T-helper 1 cell treated with Interleukin-12 subunit alpha and Interleukin-12 subunit beta and Interleukin-4 antibody, amounts not matched to agents 30 μg/mL and 1 μg/mL, for 36 hours (primary cell): ENCODE measurements at regions not wholly inside any gene's neighbourhood (a gene's known extent, or its start where the extent isn't known, plus 50 kb on each side); places are given as distances from the start of the nearest gene placed in this dataset.

ENCODE experiments used
- H3K27ac Mint-ChIP-seq: one replicate; pipeline ENCODE4 v1.8.0; 2021; ENCODE audit warnings: mild to moderate bottlenecking, mixed read lengths
- H3K27me3 Mint-ChIP-seq: one replicate; pipeline ENCODE4 v1.8.0; 2021; ENCODE audit warnings: low read depth, mixed read lengths
- H3K36me3 Mint-ChIP-seq: one replicate; pipeline ENCODE4 v1.8.0; 2021; ENCODE audit warnings: low read depth, mixed read lengths
- H3K4me1 Mint-ChIP-seq: one replicate; pipeline ENCODE4 v1.8.0; 2021; ENCODE audit warnings: low read depth, mixed read lengths
- H3K4me3 Mint-ChIP-seq: one replicate; pipeline ENCODE4 v1.8.0; 2021; ENCODE audit warnings: mild to moderate bottlenecking, moderate library complexity, mixed read lengths
- H3K9me3 Mint-ChIP-seq: one replicate; pipeline ENCODE4 v1.8.0; 2021; ENCODE audit warnings: mixed read lengths

- H3K27me3 Mint-ChIP-seq: no peaks in the 10 kb centered on the region
- peaks cover 34% of the 10 kb centered on the region for H3K4me1 Mint-ChIP-seq
- peaks cover 11% of the 10 kb centered on the region for H3K9me3 Mint-ChIP-seq
- H3K4me3 Mint-ChIP-seq: peak overlapping the region; percentile 36
- peak overlapping the region; percentile 67 for H3K27ac Mint-ChIP-seq
- no peaks in the 10 kb centered on the region for H3K36me3 Mint-ChIP-seq
Measured at GRCh38 chr9:129235041-129235930, 57.2 kb upstream of the IER5L start.

DNA sequence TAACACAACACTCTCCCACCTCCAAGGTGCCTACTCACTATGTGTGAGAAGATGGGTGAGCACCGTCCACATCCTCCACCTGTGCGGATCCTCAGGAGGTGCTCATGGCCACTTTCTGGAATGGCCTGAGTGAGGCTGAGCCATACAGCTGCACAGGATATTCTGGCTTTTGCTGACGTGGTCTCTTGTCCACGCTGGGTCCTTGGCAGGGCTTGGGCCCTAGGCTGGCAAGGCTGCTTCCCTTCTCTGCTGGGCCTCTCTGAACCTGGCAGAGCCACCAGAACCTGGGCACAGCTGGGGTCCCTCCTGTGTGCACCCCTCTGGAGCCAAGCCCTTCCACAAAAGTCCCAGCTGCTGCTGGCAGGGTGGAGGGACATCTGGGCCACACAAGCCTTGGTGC lies 56.4 kb upstream of the IER5L start:
- Mint-ChIP-seq H3K36me3 (no peaks in the 10 kb centered on the region), H3K27me3 (no peaks in the 10 kb centered on the region), H3K27ac (no peak overlapping the region), H3K4me1 (peaks cover 34% of the 10 kb centered on the region), H3K9me3 (peaks cover 11% of the 10 kb centered on the region), H3K4me3 (no peak overlapping the region)

DNA sequence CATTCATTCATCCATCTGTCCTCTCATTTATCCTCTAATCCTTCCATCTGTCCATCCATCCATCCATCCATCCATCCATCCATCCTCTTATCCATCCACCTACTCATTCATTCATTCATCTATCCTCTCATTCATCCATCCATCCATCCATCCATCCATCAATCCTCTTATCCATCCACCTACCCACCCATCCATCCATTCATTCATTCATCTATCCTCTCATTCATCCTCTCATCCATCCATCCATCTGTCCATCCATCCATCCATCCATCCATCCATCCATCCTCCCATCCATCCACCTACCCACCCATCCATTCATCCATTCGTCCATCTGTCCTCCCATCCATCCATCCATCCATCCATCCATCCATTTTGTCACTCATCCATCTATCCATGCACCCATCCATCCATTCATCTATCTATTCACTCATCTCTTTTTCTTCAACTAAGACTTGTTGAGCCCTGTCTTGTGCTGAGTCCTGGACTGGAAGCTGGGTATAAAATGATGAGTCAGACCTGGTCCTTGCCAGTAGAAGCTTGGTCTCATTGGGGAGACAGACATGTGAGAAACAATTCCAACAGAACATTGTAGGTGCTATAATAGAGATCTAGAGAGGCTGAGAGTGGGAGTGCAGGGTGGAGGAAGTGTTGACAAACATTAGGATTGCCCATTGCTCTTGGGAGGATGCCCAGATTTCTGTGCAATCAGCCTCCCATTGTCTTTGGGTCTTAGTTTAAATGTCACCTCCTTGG lies 55.0 kb upstream of the IER5L start:
- Mint-ChIP-seq H3K4me1 (peaks cover 32% of the 10 kb centered on the region), H3K4me3 (no peak overlapping the region), H3K36me3 (no peaks in the 10 kb centered on the region), H3K27me3 (no peaks in the 10 kb centered on the region), H3K9me3 (peaks cover 11% of the 10 kb centered on the region), H3K27ac (no peak overlapping the region)

- no peak overlapping the region for H3K4me3 Mint-ChIP-seq
- H3K4me1 Mint-ChIP-seq: peaks cover 19% of the 10 kb centered on the region
- no peaks in the 10 kb centered on the region for H3K36me3 Mint-ChIP-seq
- H3K27ac Mint-ChIP-seq: no peak overlapping the region
- H3K27me3 Mint-ChIP-seq: no peaks in the 10 kb centered on the region
- peaks cover 11% of the 10 kb centered on the region for H3K9me3 Mint-ChIP-seq
Measured at GRCh38 chr9:129231759-129232158, 53.7 kb upstream of the IER5L start.

DNA sequence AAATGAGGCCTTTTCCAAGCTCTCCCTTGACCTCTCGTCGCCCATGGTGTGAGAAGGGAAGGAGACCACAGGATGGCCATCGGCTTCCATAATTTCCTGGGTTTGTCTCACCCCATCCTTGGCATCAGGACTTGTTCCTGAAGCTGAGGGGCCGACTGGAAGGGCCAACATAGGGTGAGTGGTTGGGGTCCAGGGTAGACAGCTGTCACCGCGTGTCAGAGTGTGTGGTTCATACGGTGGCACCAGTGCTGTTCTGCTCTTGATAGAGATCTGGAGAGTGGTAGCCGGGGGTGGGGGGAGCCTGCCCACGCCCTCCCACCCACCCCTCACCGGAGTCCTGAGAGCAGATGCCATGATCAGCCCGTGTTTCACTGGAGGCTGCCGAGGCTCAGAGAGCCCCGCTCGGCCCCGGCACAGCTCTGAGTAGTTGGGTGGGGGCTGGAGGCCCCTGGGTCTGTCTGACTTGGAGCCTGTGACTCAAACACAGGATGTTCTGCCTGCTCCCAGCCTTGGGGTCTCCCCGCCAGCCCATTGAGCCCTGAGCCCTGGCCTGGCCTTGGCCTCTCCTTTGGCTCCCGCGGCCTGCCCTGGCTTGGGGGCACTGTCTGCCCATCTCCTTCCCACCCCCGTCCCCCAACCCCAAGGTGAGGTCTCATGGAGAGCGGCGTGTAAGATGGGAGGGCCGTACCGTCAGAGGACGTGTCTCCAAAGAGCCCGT lies 53.1 kb upstream of the IER5L start:
- H3K27ac Mint-ChIP-seq: no peak overlapping the region
- no peak overlapping the region for H3K4me3 Mint-ChIP-seq
- peaks cover 17% of the 10 kb centered on the region for H3K4me1 Mint-ChIP-seq
- H3K27me3 Mint-ChIP-seq: no peaks in the 10 kb centered on the region
- no peaks in the 10 kb centered on the region for H3K36me3 Mint-ChIP-seq
- H3K9me3 Mint-ChIP-seq: peaks cover 11% of the 10 kb centered on the region

GRCh38 chr9:129230302-129230701 lies 52.2 kb upstream of the IER5L start:
- Mint-ChIP-seq H3K9me3 (peaks cover 11% of the 10 kb centered on the region), H3K36me3 (no peaks in the 10 kb centered on the region), H3K27me3 (no peaks in the 10 kb centered on the region), H3K4me3 (no peak overlapping the region), H3K4me1 (peaks cover 17% of the 10 kb centered on the region), H3K27ac (no peak overlapping the region)
